T-cell (primary cell): ENCODE measurements at regions not wholly inside any gene's neighbourhood (a gene's known extent, or its start where the extent isn't known, plus 50 kb on each side); places are given as distances from the start of the nearest gene placed in this dataset.

Source experiments
- ATAC-seq, 4 experiments: fragments of 200-7000 bp in 3 of 4; fragments of 150-1000 bp in 1 of 4; cut with Tn5 transposase; replicated peaks in 1 of 4; 1 replicate in 3 of 4; 2 replicates in 1 of 4; pipeline ENCODE4 v1.10.0; 2021; ENCODE audit warnings: moderate library complexity in 3 of 4, mild to moderate bottlenecking in 2 of 4, moderate number of reproducible peaks in 1 of 4
- CTCF ChIA-PET, 2 donors: fragments of 300-600 bp; sonication (Branson Sonifier 250); formaldehyde crosslinking; loops; one replicate each; lab custom pipeline; 2022; ENCODE audit warnings: antibody characterized with exemption in 2 of 2; lab: Charles Lee
- POLR2A ChIA-PET, 2 donors: fragments of 300-600 bp; sonication (Branson Sonifier 250); formaldehyde crosslinking; loops; one replicate each; lab custom pipeline; 2022; ENCODE audit warnings: antibody characterized with exemption in 2 of 2; lab: Charles Lee
- DNase-seq, 35 experiments: peaks; one replicate each; pipeline versions ENCODE4 v3.0.0 to v3.0.0-alpha.2; 2013 to 2023
- H3K27ac ChIP-seq: one replicate; pipeline ENCODE4 v1.5.1; 2013; ENCODE audit warnings: low read length
- H3K27me3 ChIP-seq, 2 experiments: replicated peaks in 1 of 2; 1 replicate in 1 of 2; 2 replicates in 1 of 2; pipeline versions ENCODE4 v1.6.1 to v1.7.0; 2013; ENCODE audit warnings: low read length in 1 of 2, mixed read lengths in 1 of 2; ENCODE audit not compliant: control insufficient read depth in 2 of 2, insufficient read depth in 2 of 2; ENCODE audit errors: extremely low read depth in 1 of 2
- H3K36me3 ChIP-seq, 2 donors: 1 replicate in 1 of 2; 2 replicates in 1 of 2; pipeline versions ENCODE4 v1.6.1 to v1.7.0; 2013; ENCODE audit warnings: low read length in 1 of 2; ENCODE audit not compliant: control insufficient read depth in 2 of 2, insufficient read depth in 1 of 2; ENCODE audit errors: extremely low read depth in 1 of 2
- H3K4me1 ChIP-seq, 2 experiments: 1 replicate in 1 of 2; 2 replicates in 1 of 2; pipeline versions ENCODE4 v1.6.1 to v1.7.0; 2013; ENCODE audit warnings: low read length in 2 of 2, mixed read lengths in 1 of 2; ENCODE audit not compliant: insufficient read depth in 2 of 2, control insufficient read depth in 1 of 2; ENCODE audit errors: extremely low read depth in 1 of 2
- H3K4me3 ChIP-seq, 2 donors: 1 replicate in 1 of 2; 2 replicates in 1 of 2; pipeline versions ENCODE4 v1.5.1 to v1.7.0; 2013; ENCODE audit warnings: mild to moderate bottlenecking in 2 of 2, low read length in 1 of 2, moderate library complexity in 1 of 2; ENCODE audit not compliant: control insufficient read depth in 1 of 2; ENCODE audit errors: extremely low read depth in 1 of 2
- H3K9me3 ChIP-seq: 2 replicates; pipeline ENCODE4 v1.7.0; 2013
- H3K27ac Mint-ChIP-seq, 2 donors: one replicate each; pipeline ENCODE4 v1.8.0; 2020 to 2021; ENCODE audit warnings: mild to moderate bottlenecking in 2 of 2, mixed read lengths in 2 of 2
- H3K27me3 Mint-ChIP-seq, 2 donors: one replicate each; pipeline ENCODE4 v1.8.0; 2021 to 2022; ENCODE audit warnings: mixed read lengths in 2 of 2
- H3K36me3 Mint-ChIP-seq: one replicate; pipeline ENCODE4 v1.8.0; 2021; ENCODE audit warnings: mixed read lengths
- H3K4me1 Mint-ChIP-seq, 3 donors: one replicate each; pipeline ENCODE4 v1.8.0; 2020 to 2022; ENCODE audit warnings: mixed read lengths in 3 of 3, mild to moderate bottlenecking in 1 of 3
- H3K4me3 Mint-ChIP-seq, 3 donors: one replicate each; pipeline ENCODE4 v1.8.0; 2020 to 2022; ENCODE audit warnings: mild to moderate bottlenecking in 3 of 3, mixed read lengths in 3 of 3, moderate library complexity in 3 of 3
- H3K9me3 Mint-ChIP-seq, 3 donors: one replicate each; pipeline ENCODE4 v1.8.0; 2020 to 2022; ENCODE audit warnings: mixed read lengths in 3 of 3
- WGBS: methylation state at CpG from one replicate; pipeline ENCODE4 v1.1.5; 2013; ENCODE audit warnings: missing lambda C conversion rate; ENCODE audit not compliant: insufficient coverage; 5-methylcytosine and 5-hydroxymethylcytosine counted together

DNA sequence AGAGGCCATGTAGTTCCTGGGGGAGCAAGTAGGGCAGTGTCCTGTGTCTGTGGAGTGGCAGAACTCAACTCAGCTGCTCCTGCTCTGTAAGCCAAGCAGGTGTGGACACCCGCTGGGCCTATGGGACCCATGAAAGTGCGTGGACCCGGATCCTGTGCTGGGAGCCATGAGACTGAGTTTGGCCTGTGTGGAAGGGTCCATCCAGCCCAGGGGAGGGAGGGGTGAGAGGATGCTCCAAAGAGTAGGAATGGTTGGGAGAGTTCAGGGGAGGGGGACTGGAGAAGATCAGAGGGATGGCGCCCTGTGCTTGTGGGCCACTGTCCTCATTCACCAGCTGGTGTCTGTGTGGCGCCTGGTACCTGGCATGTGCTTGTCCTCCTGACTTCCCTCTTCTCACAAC lies 226.4 kb upstream of the HS6ST1 start:
- Histone ChIP-seq H3K36me3 (no peaks in the 10 kb centered on the region), H3K4me3 (no peak overlapping the region), H3K27ac (no peak overlapping the region), H3K4me1 (no peaks in the 10 kb centered on the region), H3K9me3 (no peaks in the 10 kb centered on the region), H3K27me3 (peaks cover 0 to 3% of the 10 kb centered on the region in 2 experiments)
- H3K9me3 Mint-ChIP-seq, result no peaks in the 10 kb centered on the region
- 89% methylated on average over 3 of the region's 5 CpGs for WGBS
- ChIA-PET POLR2A (no interaction called here), CTCF (no interaction called here)
- no peaks in the 10 kb centered on the region for H3K36me3 Mint-ChIP-seq
- ATAC-seq (no peak), DNase-seq (no peak)
- H3K27ac Mint-ChIP-seq, result no peak overlapping the region
- H3K4me3 Mint-ChIP-seq, result no peak overlapping the region
- no peaks in the 10 kb centered on the region for H3K4me1 Mint-ChIP-seq
- no peaks in the 10 kb centered on the region for H3K27me3 Mint-ChIP-seq

- DNase-seq (no peak), ATAC-seq (no peak)
- H3K9me3 Mint-ChIP-seq, result no peaks in the 10 kb centered on the region
- POLR2A ChIA-PET, result no interaction called here
- no peaks in the 10 kb centered on the region for H3K4me1 Mint-ChIP-seq
- CTCF ChIA-PET, result no interaction called here
- no peaks in the 10 kb centered on the region for H3K36me3 ChIP-seq
- 80% methylated on average over 5 of the region's 7 CpGs for whole genome bisulfite sequencing
- no peaks in the 10 kb centered on the region for H3K9me3 ChIP-seq
- no peak overlapping the region for H3K27ac Mint-ChIP-seq
- H3K36me3 Mint-ChIP-seq, result no peaks in the 10 kb centered on the region
- no peak overlapping the region for H3K4me3 Mint-ChIP-seq
- no peak overlapping the region for H3K27ac ChIP-seq
- H3K4me3 ChIP-seq, result no peak overlapping the region
- no peaks in the 10 kb centered on the region for H3K27me3 Mint-ChIP-seq
- H3K27me3 ChIP-seq, result peaks cover 0 to 5% of the 10 kb centered on the region in 2 experiments
- no peaks in the 10 kb centered on the region for H3K4me1 ChIP-seq
These were observed 227.2 kb upstream of the HS6ST1 start for GRCh38 chr2:128545829-128546228.

DNA sequence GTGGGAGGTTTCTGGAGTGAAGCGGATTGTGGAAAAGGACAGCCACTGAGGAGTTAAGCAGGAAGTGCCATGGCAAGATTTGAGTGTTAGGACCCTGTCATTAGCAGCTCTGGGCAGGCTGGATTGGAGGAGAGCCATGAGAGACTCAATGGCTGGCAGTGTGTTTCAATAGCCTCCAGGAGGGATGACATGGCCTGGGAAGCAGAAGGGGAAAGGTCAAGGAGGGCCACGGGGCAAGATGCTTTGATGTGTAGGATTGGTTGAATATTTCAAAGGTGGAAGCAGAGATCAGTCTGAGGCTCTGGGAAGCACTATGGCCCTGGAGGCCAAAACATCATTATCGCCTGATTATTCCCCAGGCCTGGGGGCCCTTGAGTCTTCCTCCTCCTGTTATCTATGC lies 229.0 kb upstream of the HS6ST1 start:
- Mint-ChIP-seq H3K9me3 (no peaks in the 10 kb centered on the region), H3K4me3 (no peak overlapping the region), H3K27me3 (no peaks in the 10 kb centered on the region), H3K36me3 (no peaks in the 10 kb centered on the region), H3K4me1 (no peaks in the 10 kb centered on the region), H3K27ac (no peak overlapping the region)
- ATAC-seq (no peak), DNase-seq (no peak)
- CTCF ChIA-PET, result no interaction called here
- no peaks in the 10 kb centered on the region for H3K36me3 ChIP-seq
- POLR2A ChIA-PET, result no interaction called here
- no peaks in the 10 kb centered on the region for H3K4me1 ChIP-seq
- WGBS, result 72% methylated on average over 2 of the region's 3 CpGs
- peaks cover 0 to 5% of the 10 kb centered on the region in 2 experiments for H3K27me3 ChIP-seq
- no peak overlapping the region for H3K27ac ChIP-seq
- H3K4me3 ChIP-seq, result no peak overlapping the region
- no peaks in the 10 kb centered on the region for H3K9me3 ChIP-seq

DNA sequence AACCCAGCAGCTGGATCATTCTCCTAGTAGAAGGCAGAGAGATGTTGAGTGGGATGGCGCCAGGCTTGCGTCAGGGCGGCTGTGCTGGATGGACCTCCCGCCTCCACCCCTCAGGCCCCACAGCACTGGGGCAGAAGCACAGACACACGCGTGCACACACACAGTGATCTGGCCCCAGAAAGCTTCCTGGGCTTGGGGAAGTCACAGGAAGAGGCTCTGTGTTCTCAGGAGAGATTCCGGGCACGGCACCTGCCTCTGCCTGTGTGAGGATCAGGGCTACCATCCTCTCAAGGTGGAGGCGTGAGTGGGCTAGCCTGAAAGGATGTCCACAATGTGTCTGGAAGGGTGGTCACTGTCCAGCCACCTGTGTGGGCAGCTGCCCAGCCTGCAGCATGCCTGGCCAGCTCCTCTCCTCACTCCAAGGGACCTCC lies 229.8 kb upstream of the HS6ST1 start:
- H3K27ac ChIP-seq, result no peak overlapping the region
- no peak overlapping the region for H3K27ac Mint-ChIP-seq
- no peaks in the 10 kb centered on the region for H3K36me3 ChIP-seq
- peaks cover 0 to 5% of the 10 kb centered on the region in 2 experiments for H3K27me3 ChIP-seq
- ChIA-PET POLR2A (no interaction called here), CTCF (no interaction called here)
- H3K9me3 ChIP-seq, result no peaks in the 10 kb centered on the region
- H3K4me1 ChIP-seq, result no peaks in the 10 kb centered on the region
- WGBS, result 93% methylated on average over 2 of the region's 9 CpGs
- H3K4me3 Mint-ChIP-seq, result no peak overlapping the region
- H3K9me3 Mint-ChIP-seq, result no peaks in the 10 kb centered on the region
- H3K27me3 Mint-ChIP-seq, result no peaks in the 10 kb centered on the region
- no peaks in the 10 kb centered on the region for H3K36me3 Mint-ChIP-seq
- H3K4me3 ChIP-seq, result no peak overlapping the region
- DNase-seq (no peak), ATAC-seq (no peak)
- H3K4me1 Mint-ChIP-seq, result no peaks in the 10 kb centered on the region

DNA sequence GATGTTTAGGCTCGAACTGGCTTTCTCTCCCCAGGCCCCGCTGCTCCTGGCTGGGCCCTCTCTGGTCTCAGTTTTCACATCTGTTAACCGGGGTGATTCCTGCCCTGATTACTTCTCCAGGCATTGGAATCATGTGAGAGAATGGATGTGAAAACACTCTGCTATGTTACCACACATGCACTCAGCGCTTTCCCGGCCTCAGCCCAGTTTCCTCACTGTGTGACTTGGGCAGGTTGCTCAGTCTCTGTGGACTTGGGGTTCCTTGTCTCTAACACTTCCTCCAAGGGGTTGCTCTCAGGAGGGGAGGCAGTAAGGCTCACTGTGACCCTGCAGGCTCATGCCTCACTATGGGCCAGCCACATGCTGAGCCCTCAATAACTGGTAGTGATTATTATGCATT lies 230.4 kb upstream of the HS6ST1 start:
- ChIA-PET CTCF (no interaction called here), POLR2A (no interaction called here)
- no peak overlapping the region for H3K27ac Mint-ChIP-seq
- Histone ChIP-seq H3K36me3 (no peaks in the 10 kb centered on the region), H3K27ac (no peak overlapping the region), H3K4me1 (no peaks in the 10 kb centered on the region), H3K27me3 (peaks cover 0 to 5% of the 10 kb centered on the region in 2 experiments), H3K9me3 (no peaks in the 10 kb centered on the region), H3K4me3 (no peak overlapping the region)
- DNase-seq (no peak), ATAC-seq (no peak)
- no peaks in the 10 kb centered on the region for H3K27me3 Mint-ChIP-seq
- H3K4me1 Mint-ChIP-seq, result no peaks in the 10 kb centered on the region
- 79% methylated on average over 3 of the region's 5 CpGs for WGBS
- H3K36me3 Mint-ChIP-seq, result no peaks in the 10 kb centered on the region
- no peak overlapping the region for H3K4me3 Mint-ChIP-seq
- H3K9me3 Mint-ChIP-seq, result no peaks in the 10 kb centered on the region

- Histone ChIP-seq H3K27me3 (peaks cover 0 to 2% of the 10 kb centered on the region in 2 experiments), H3K36me3 (no peaks in the 10 kb centered on the region), H3K9me3 (no peaks in the 10 kb centered on the region), H3K4me1 (no peaks in the 10 kb centered on the region), H3K4me3 (no peak overlapping the region), H3K27ac (no peak overlapping the region)
- Mint-ChIP-seq H3K4me3 (no peak overlapping the region), H3K4me1 (no peaks in the 10 kb centered on the region), H3K9me3 (no peaks in the 10 kb centered on the region), H3K27me3 (no peaks in the 10 kb centered on the region), H3K27ac (no peak overlapping the region), H3K36me3 (no peaks in the 10 kb centered on the region)
- WGBS, result 82% methylated on average over 7 of the region's 11 CpGs
- ATAC-seq, result no peak
- ChIA-PET POLR2A (no interaction called here), CTCF (no interaction called here)
- no peak for DNase-seq
These were observed 231.1 kb upstream of the HS6ST1 start for GRCh38 chr2:128549646-128550260.

- no peak for ATAC-seq
- Histone ChIP-seq H3K4me1 (no peaks in the 10 kb centered on the region), H3K36me3 (no peaks in the 10 kb centered on the region), H3K9me3 (no peaks in the 10 kb centered on the region), H3K27ac (no peak overlapping the region), H3K27me3 (peaks cover 0 to 3% of the 10 kb centered on the region in 2 experiments), H3K4me3 (no peak overlapping the region)
- H3K27me3 Mint-ChIP-seq, result no peaks in the 10 kb centered on the region
- ChIA-PET POLR2A (no interaction called here), CTCF (no interaction called here)
- no peaks in the 10 kb centered on the region for H3K4me1 Mint-ChIP-seq
- no peak overlapping the region for H3K4me3 Mint-ChIP-seq
- no peak overlapping the region for H3K27ac Mint-ChIP-seq
- no peak for DNase-seq
- 74% methylated on average over 6 of the region's 6 CpGs for WGBS
- no peaks in the 10 kb centered on the region for H3K9me3 Mint-ChIP-seq
- H3K36me3 Mint-ChIP-seq, result no peaks in the 10 kb centered on the region
These were observed 231.7 kb upstream of the HS6ST1 start for GRCh38 chr2:128550389-128550788.
